IMR-90 (cell line): ENCODE measurements at regions not wholly inside any gene's neighbourhood (a gene's known extent, or its start where the extent isn't known, plus 50 kb on each side); places are given as distances from the start of the nearest gene placed in this dataset.
A peak's percentile ranks its signal among the peaks of the same experiment; 100 is the strongest.

ENCODE experiments used
- ATAC-seq: fragments of 200-7000 bp; cut with Tn5 transposase; 2 replicates; pipeline ENCODE4 v1.9.1; 2020; ENCODE audit warnings: low read depth, mild to moderate bottlenecking, moderate library complexity
- BruUV-seq: library from RNA; stranded (reverse); fragments of 400-500 nt; replicated peaks from 2 replicates; lab custom pipeline; 2021; lab: Mats Ljungman, UMichigan
- CTCF ChIA-PET: fragments of 300-600 bp; formaldehyde crosslinking; extraction: SDS; loops from one replicate; lab custom pipeline; 2021; ENCODE audit warnings: antibody characterized with exemption; lab: Yijun Ruan, JAX
- POLR2A ChIA-PET: fragments of 300-600 bp; sonication (Branson Sonifier 250); formaldehyde crosslinking; loops from one replicate; lab custom pipeline; 2022; ENCODE audit warnings: antibody characterized with exemption; ENCODE audit not compliant: unreplicated experiment; lab: Charles Lee
- DNase-seq: peaks from one replicate; pipeline ENCODE4 v3.0.0; 2013
- H2AFZ ChIP-seq: replicated peaks from 2 replicates; pipeline ENCODE3; 2013; ENCODE audit warnings: low read length, mild to moderate bottlenecking; ENCODE audit not compliant: poor library complexity
- H2AK5ac ChIP-seq: 2 replicates; pipeline ENCODE4 v1.6.1; 2013; ENCODE audit warnings: low read depth, low read length, inconsistent platforms
- H2AK9ac ChIP-seq: replicated peaks from 2 replicates; pipeline ENCODE3; 2013; ENCODE audit warnings: mild to moderate bottlenecking, low read depth, low read length, moderate library complexity; ENCODE audit not compliant: poor library complexity
- H2BK120ac ChIP-seq: 2 replicates; pipeline ENCODE4 v1.6.1; 2013; ENCODE audit warnings: low read depth, low read length, inconsistent platforms
- H2BK15ac ChIP-seq: 3 replicates; pipeline ENCODE4 v1.6.1; 2013; ENCODE audit warnings: low read depth, low read length, inconsistent platforms
- H2BK20ac ChIP-seq: 2 replicates; pipeline ENCODE4 v1.6.1; 2013; ENCODE audit warnings: low read depth, mild to moderate bottlenecking, inconsistent platforms, low read length, moderate library complexity
- H2BK5ac ChIP-seq: 2 replicates; pipeline ENCODE4 v1.6.1; 2013; ENCODE audit warnings: mild to moderate bottlenecking, low read depth, low read length, inconsistent platforms; ENCODE audit not compliant: poor library complexity, severe bottlenecking
- H3K14ac ChIP-seq: replicated peaks from 2 replicates; pipeline ENCODE4 v1.6.1; 2013; ENCODE audit warnings: low read depth, low read length, inconsistent platforms
- H3K18ac ChIP-seq: 2 replicates; pipeline ENCODE4 v1.6.1; 2013; ENCODE audit warnings: low read depth, low read length, control low read depth
- H3K23ac ChIP-seq: 2 replicates; pipeline ENCODE4 v1.6.1; 2013; ENCODE audit warnings: low read depth, low read length, inconsistent platforms
- H3K27ac ChIP-seq: 2 replicates; pipeline ENCODE4 v1.5.1; 2013; ENCODE audit warnings: mild to moderate bottlenecking, control low read depth, low read length; ENCODE audit not compliant: insufficient read depth
- H3K27me3 ChIP-seq: 2 replicates; pipeline ENCODE4 v1.6.1; 2013; ENCODE audit warnings: low read length; ENCODE audit not compliant: control insufficient read depth, insufficient read depth
- H3K36me3 ChIP-seq: 2 replicates; pipeline ENCODE4 v1.6.1; 2013; ENCODE audit warnings: low read length, mixed read lengths; ENCODE audit not compliant: control insufficient read depth, insufficient read depth
- H3K4ac ChIP-seq: 2 replicates; pipeline ENCODE4 v1.6.1; 2013; ENCODE audit warnings: low read depth, low read length, inconsistent platforms
- H3K4me1 ChIP-seq: 2 replicates; pipeline ENCODE4 v1.6.1; 2013; ENCODE audit warnings: low read length, mixed read lengths; ENCODE audit not compliant: control insufficient read depth, insufficient read depth
- H3K4me2 ChIP-seq: 2 replicates; pipeline ENCODE4 v1.6.1; 2013; ENCODE audit warnings: low read depth, mild to moderate bottlenecking, control low read depth, low read length, moderate library complexity
- H3K4me3 ChIP-seq: 2 replicates; pipeline ENCODE4 v1.5.1; 2013; ENCODE audit warnings: low read depth, mild to moderate bottlenecking, control low read depth, low read length, moderate library complexity; ENCODE audit not compliant: insufficient read depth
- H3K56ac ChIP-seq: 2 replicates; pipeline ENCODE4 v1.6.1; 2013; ENCODE audit warnings: low read length, inconsistent platforms; ENCODE audit not compliant: insufficient read depth; ENCODE audit errors: extremely low read depth
- H3K79me1 ChIP-seq, 2 experiments: 2 replicates each; pipeline ENCODE4 v1.6.1; 2013; ENCODE audit warnings: low read length in 2 of 2, inconsistent platforms in 1 of 2, low read depth in 1 of 2
- H3K9ac ChIP-seq: 2 replicates; pipeline ENCODE4 v1.6.1; 2013; ENCODE audit warnings: low read depth, low read length, control low read depth
- H3K9me1 ChIP-seq: 2 replicates; pipeline ENCODE4 v1.6.1; 2013; ENCODE audit warnings: low read length, inconsistent platforms; ENCODE audit not compliant: insufficient read depth
- H3K9me3 ChIP-seq: 2 replicates; pipeline ENCODE4 v1.6.1; 2013; ENCODE audit warnings: low read length; ENCODE audit not compliant: control insufficient read depth, insufficient read depth
- H4K20me1 ChIP-seq: 2 replicates; pipeline ENCODE4 v1.6.1; 2013; ENCODE audit warnings: low read length, inconsistent platforms; ENCODE audit not compliant: insufficient read depth
- H4K5ac ChIP-seq: 2 replicates; pipeline ENCODE4 v1.6.1; 2013; ENCODE audit warnings: mild to moderate bottlenecking, low read depth, low read length, control low read depth
- H4K8ac ChIP-seq, 2 experiments: 2 replicates each; pipeline ENCODE4 v1.6.1; 2013; ENCODE audit warnings: low read depth in 2 of 2, low read length in 2 of 2, control low read depth in 1 of 2, inconsistent platforms in 1 of 2
- H4K91ac ChIP-seq: 2 replicates; pipeline ENCODE4 v1.6.1; 2013; ENCODE audit warnings: low read depth, low read length, inconsistent platforms; ENCODE audit not compliant: insufficient read depth
- BHLHE40 ChIP-seq: fragments of 150-350 bp; IDR thresholded peaks from 2 replicates; pipeline ENCODE4 v1.6.1; 2016; ENCODE audit warnings: mild to moderate bottlenecking, low read depth, low read length
- CEBPB ChIP-seq: IDR thresholded peaks from 2 replicates; pipeline ENCODE4 v1.6.1; 2012; ENCODE audit warnings: low read depth, low read length, improper control_type of control experiment
- CHD1 ChIP-seq: IDR thresholded peaks from 2 replicates; pipeline ENCODE4 v1.6.1; 2012; ENCODE audit warnings: low read depth, low read length, improper control_type of control experiment
- CTCF ChIP-seq: conservative IDR thresholded peaks from 2 replicates; pipeline ENCODE4 v1.5.1; 2012; ENCODE audit warnings: mild to moderate bottlenecking, low read depth, low read length, improper control_type of control experiment
- ELK1 ChIP-seq: fragments of 150-350 bp; IDR thresholded peaks from 2 replicates; pipeline ENCODE4 v1.6.1; 2016; ENCODE audit warnings: low read depth, mild to moderate bottlenecking, low read length, moderate library complexity, borderline replicate concordance
- FOS ChIP-seq: fragments of 150-350 bp; IDR thresholded peaks from 2 replicates; pipeline ENCODE4 v1.6.1; 2016; ENCODE audit warnings: low read depth, low read length
- MAFK ChIP-seq: IDR thresholded peaks from 2 replicates; pipeline ENCODE4 v1.6.1; 2012; ENCODE audit warnings: low read depth, low read length, improper control_type of control experiment
- MAZ ChIP-seq: IDR thresholded peaks from 2 replicates; pipeline ENCODE4 v1.6.1; 2012; ENCODE audit warnings: low read depth, mild to moderate bottlenecking, low read length, improper control_type of control experiment, moderate library complexity, borderline replicate concordance
- MXI1 ChIP-seq: IDR thresholded peaks from 2 replicates; pipeline ENCODE4 v1.6.1; 2012; ENCODE audit warnings: low read depth, mild to moderate bottlenecking, low read length, moderate library complexity, borderline replicate concordance
- NFE2L2 ChIP-seq: fragments of 150-350 bp; IDR thresholded peaks from 2 replicates; pipeline ENCODE4 v1.6.1; 2016; ENCODE audit warnings: low read depth, mild to moderate bottlenecking, low read length
- POLR2A ChIP-seq: IDR thresholded peaks from 2 replicates; pipeline ENCODE4 v1.6.1; 2012; ENCODE audit warnings: mild to moderate bottlenecking, low read depth, low read length
- RAD21 ChIP-seq: IDR thresholded peaks from 2 replicates; pipeline ENCODE4 v1.6.1; 2012; ENCODE audit warnings: low read length, improper control_type of control experiment
- RCOR1 ChIP-seq: IDR thresholded peaks from 2 replicates; pipeline ENCODE4 v1.6.1; 2012; ENCODE audit warnings: mild to moderate bottlenecking, low read length, improper control_type of control experiment; ENCODE audit not compliant: insufficient replicate concordance
- RFX5 ChIP-seq: IDR thresholded peaks from 2 replicates; pipeline ENCODE4 v1.8.0; 2012; ENCODE audit warnings: low read depth, mild to moderate bottlenecking, low read length, moderate library complexity
- SMC3 ChIP-seq: fragments of 150-350 bp; IDR thresholded peaks from 2 replicates; pipeline ENCODE4 v1.6.1; 2016; ENCODE audit warnings: low read depth, mild to moderate bottlenecking, antibody characterized with exemption, low read length, moderate library complexity
- USF2 ChIP-seq: fragments of 150-350 bp; IDR thresholded peaks from 2 replicates; pipeline ENCODE4 v1.6.1; 2017; ENCODE audit warnings: mild to moderate bottlenecking, antibody characterized with exemption, low read length, low read depth
- WGBS, 2 experiments: methylation state at CpG; one replicate each; pipeline versions ENCODE4 v1.1.5 to v1.1.7; 2013; ENCODE audit warnings: missing lambda C conversion rate in 2 of 2; ENCODE audit not compliant: insufficient read length in 1 of 2; ENCODE audit errors: extremely low coverage in 2 of 2; 5-methylcytosine and 5-hydroxymethylcytosine counted together
- dilution Hi-C: fragments of 300-500 bp; cut with HindIII; formaldehyde crosslinking; loops from one replicate; pipeline ENCODE4 v1.14.3; 2018; ENCODE audit warnings: low sequenced_read_pairs; ENCODE audit not compliant: unreplicated experiment
- in situ Hi-C: fragments of 300-500 bp; cut with MboI; formaldehyde crosslinking; loops from 3 replicates; pipeline ENCODE4 v1.14.3; 2019; ENCODE audit warnings: low sequenced_read_pairs, inconsistent platforms, mixed read lengths
- intact Hi-C: fragments of 100-400 bp; cut with micrococcal nuclease; formaldehyde crosslinking; loops from 2 replicates; pipeline ENCODE4 v1.10.0; 2022

DNA sequence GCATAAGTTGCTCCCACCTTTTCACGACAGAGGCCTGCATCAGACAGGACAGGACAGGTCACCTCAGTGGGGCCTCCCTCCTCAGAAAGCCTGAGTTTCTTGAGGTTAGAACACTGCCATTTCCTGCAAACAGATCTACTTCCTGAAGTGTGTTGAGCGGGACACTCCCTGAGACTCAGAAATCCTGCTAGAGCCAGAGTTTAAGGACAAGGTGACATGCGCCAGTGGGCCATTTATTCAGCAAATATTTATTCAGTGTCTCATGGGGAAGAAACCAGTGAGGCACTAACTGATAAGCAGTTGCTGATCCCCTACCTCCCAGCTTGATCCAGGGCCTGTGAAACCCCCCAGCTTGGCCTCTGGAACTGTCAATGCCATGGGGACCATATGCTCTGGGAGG, 454.6 kb downstream of the SOX6 start:
- H4K91ac ChIP-seq, result peak overlapping the region; percentile 15
- no peaks in the 10 kb centered on the region for H3K36me3 ChIP-seq
- H2BK15ac ChIP-seq, result 0 out of 3 replicates have a peak overlapping the region, but pooled peaks have one; percentile 30
- BruUV-seq, result no TSS peak
- no peak overlapping the region for H3K56ac ChIP-seq
- POLR2A ChIA-PET, result no interaction called here
- no peak overlapping the region for H3K4me3 ChIP-seq
- H3K18ac ChIP-seq, result no peak overlapping the region
- no peak overlapping the region for H3K9ac ChIP-seq
- in situ Hi-C loops (no loop called here), intact Hi-C loops (no loop called here), dilution Hi-C loops (no loop called here)
- H3K27ac ChIP-seq, result no peak overlapping the region
- no peak overlapping the region; the same call in 1 of the 2 replicates for H3K14ac ChIP-seq
- H3K27me3 ChIP-seq, result no peaks in the 10 kb centered on the region
- H4K5ac ChIP-seq, result peak overlapping the region; percentile 35; the same call in 1 of the 2 replicates
- no peak overlapping the region for H2AK9ac ChIP-seq
- H3K23ac ChIP-seq, result no peak overlapping the region
- DNase-seq (no peak), ATAC-seq (no peak)
- H3K9me1 ChIP-seq, result peaks cover 10% of the 10 kb centered on the region
- H4K20me1 ChIP-seq, result no peaks in the 10 kb centered on the region
- H3K4ac ChIP-seq, result peak overlapping the region; percentile 47; the same call in 1 of the 2 replicates
- CTCF ChIA-PET, result interaction anchor here (0.6 kb wide), 1 partner anchor 711 kb away, joined by 3 read pairs; no protein-coding TSS in a partner anchor
- peak overlapping the region; percentile 21 for H2AFZ ChIP-seq
- WGBS, 2 experiments, result 100% methylated on average over 1 of the region's 3 CpGs; no CpG with 5 or more reads in 1 of the 2 experiments
- no peak overlapping the region for H4K8ac ChIP-seq
- no peaks in the 10 kb centered on the region for H3K79me1 ChIP-seq
- H3K4me1 ChIP-seq, result peaks cover 6% of the 10 kb centered on the region
- 0 out of 2 replicates have a peak overlapping the region, but pooled peaks have one; percentile 18 for H2BK20ac ChIP-seq
- H3K4me2 ChIP-seq, result no peak overlapping the region
- TF ChIP-seq RAD21 (no peak), CEBPB (no peak), RCOR1 (no peak), ELK1 (no peak), MAZ (no peak), FOS (no peak), SMC3 (no peak), MXI1 (no peak), CHD1 (no peak), CTCF (no peak), BHLHE40 (no peak), USF2 (no peak), POLR2A (no peak), RFX5 (no peak), NFE2L2 (no peak), MAFK (no peak)
- H3K9me3 ChIP-seq, result no peaks in the 10 kb centered on the region
- H2BK120ac ChIP-seq, result peak overlapping the region; percentile 52; the same call in 1 of the 2 replicates
- peak overlapping the region; percentile 4; the same call in 1 of the 2 replicates for H2AK5ac ChIP-seq
- H2BK5ac ChIP-seq, result no peak overlapping the region
